HG03135 (cell line): ENCODE measurements at regions not wholly inside any gene's neighbourhood (a gene's known extent, or its start where the extent isn't known, plus 50 kb on each side); places are given as distances from the start of the nearest gene placed in this dataset.

Source experiments
- ATAC-seq: cut with Tn5 transposase; IDR thresholded peaks from one replicate; pipeline ENCODE4 v1.9.1; 2021; ENCODE audit warnings: mild to moderate bottlenecking, moderate library complexity; ENCODE audit not compliant: unreplicated experiment

DNA sequence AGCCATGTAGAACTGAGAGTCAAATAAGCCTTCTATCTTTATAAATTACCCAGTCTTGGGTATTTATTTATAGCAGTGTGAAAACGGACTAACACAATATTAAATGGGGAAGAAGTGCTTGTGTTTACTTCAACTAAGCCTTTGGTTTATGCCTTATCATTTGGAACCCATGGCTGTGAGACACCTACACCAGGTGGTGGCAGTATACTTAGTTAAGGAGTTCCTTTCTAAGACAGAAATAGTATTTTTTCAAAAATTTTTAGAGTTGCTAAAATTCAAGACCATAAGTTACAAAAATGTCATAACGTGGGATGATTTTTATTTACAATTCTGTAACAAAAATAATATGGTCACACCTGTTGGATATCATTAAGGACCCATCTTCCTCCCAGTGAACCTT lies 354.5 kb upstream of the SOX14 start:
- ATAC-seq = no peak

DNA sequence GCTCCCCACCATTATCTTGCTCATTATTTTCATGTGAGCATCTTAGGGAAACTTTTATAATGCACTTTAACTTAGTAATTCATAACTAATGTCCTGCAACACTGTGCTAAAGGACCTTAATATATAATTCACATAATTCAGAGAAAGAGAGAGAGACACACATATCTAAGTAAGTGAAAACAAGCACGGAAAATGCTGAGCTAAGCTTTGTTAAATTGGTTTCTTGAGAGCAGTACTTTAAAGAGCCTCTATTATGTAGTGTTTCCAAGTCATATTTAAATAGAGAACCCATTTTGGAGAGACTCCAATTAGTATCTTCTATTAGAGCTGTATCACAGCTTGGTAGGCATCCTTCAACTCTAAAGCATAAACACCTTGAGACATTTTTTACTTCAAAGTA lies 354.1 kb upstream of the SOX14 start:
- ATAC-seq = no peak

DNA sequence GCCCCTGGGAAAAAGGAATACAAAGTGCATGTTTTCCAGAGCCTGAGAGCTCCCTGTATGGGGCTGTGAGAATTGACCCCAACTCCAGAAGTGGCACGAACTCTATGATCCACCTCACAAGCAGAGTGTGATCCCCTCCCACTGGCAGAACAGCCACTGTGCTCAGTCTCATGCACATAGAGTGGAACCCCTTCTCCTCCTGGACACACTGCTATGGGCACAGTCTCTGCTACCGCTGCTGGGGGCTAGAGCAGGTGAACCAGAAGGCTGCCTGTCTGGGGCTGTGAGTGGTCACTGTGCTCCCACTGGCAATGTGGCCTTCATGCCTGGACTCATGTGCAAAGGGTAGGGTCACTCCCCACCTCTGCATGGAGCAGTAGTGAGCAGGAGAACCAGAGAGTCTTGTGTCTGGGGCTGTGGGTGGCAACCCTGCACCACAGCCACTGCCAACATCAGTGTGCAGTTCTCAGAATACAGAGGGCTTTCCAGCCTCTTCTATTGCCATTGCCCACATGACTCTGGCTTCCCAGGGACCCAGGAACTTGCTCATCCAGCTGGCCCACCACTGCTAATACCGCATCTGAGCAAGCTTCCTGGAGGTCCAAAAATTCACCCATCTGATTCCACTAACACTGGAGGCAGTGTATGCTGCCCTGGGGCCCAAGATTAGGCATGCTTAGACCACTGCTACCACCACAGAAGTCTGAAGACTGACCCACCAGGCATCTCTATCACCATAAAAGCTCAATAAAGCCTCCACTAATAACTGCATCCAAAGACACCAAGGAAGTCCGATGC lies 343.7 kb upstream of the SOX14 start:
- no peak for ATAC-seq

DNA sequence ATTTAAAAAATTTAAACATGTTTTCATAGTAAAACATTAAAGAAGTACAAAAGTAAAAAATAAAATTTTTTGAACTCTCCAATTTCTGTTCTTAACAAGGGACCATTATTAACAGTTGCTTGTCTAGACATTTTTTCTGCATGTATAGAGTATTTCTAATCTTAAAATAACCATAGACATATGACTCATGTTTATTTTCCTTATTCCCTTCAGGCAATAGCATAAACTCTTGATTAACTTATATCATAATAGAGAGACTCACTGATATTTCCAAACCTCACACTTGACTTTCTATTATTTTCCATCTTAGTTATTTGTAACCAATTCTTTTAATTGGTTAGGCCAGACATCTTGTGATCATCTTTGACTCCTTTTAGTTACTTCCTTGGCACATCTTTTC lies 325.6 kb upstream of the SOX14 start:
- ATAC-seq = no peak

DNA sequence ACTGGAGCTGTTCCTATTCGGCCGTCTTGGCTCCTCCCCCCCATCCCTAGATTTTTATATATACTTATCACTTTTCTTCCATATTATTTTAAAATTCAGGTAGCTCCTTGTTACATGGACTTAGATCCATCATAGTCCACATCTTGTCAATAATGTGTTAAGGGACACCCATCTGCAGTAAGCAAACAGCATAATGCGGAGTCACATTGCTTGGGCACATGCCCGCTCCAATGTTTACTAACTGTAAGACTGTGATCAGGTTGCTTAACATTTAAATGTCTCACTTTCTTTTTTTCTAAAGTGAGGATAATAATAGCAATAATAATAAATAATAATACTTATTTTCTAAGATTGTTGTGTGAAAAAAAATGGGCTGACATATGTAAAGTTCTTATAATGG lies 303.2 kb upstream of the SOX14 start:
- no peak for ATAC-seq

DNA sequence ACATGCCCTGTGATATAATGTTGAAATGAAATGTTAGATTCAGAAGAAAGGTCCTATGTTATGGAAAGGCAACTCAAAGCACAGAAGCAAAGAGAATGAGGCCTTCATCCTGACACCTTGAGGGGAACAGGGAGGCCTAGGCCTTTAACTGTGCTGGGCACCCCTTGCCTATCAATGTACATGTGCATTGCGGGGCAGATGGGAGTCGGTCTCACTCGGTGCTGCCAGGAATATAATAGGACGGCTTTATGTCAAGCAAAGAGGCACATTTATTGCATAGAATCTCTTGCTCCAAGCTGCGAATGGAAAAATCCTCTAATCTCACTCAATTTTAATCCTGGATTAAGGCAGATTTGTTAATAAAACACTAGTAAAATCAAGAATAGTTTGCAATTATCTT lies 301.0 kb upstream of the SOX14 start:
- no peak for ATAC-seq

DNA sequence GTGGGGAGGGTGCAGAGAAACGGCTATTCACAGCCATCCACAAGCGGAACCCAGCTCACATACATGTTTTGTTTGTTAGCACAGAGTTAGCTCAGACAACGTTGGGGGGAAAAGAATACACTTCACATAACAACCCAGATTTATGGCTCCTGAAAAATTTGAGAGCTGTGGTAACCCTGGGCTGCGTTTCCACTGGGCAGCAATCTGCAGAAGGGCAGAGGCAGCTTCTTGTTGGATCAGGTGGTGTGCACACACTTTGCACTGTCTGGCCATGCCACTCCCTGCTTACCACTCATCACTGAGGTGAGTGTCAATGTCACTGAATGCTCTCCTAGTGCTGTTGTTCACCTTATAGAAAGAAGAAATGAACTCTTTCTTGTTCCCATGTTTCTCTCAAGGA lies 299.8 kb upstream of the SOX14 start:
- ATAC-seq = no peak

DNA sequence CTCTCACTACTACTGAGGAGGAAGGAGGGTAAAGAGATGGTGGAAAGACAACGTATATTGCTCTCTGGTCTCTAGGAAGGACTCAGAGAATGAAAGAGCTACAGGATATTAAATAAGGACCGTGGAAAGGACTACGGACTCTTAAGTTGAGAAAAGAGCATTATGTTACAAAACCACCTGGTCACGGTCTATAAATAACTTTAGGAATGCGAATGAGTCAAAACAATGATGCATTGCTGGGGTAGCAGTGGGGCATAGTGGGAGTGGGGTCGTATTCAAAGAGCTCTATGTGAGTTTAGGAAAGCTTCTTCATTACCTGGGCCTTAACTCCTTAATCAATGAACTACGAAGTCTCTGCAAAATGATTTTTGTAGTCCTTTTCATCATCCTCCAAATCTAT lies 295.7 kb upstream of the SOX14 start:
- no peak for ATAC-seq

DNA sequence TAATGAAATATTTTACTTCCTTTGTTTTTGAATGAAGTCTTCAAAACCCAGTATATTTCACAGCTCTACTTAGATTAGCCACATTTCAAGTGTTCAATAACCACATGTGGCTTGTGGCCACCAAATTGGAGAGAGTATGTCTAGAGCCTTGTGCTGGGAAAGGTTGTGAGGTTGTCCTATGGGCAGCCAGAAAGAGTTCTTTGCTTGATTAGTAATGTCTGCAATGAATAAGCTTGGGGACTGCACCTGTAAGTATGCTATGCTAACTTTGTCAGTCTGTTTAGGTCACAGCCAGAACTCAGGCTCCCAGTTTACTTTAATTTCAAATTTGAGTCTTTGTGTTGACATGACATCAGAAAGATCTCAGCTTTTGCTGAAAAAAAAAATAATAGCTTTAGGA lies 294.9 kb upstream of the SOX14 start:
- ATAC-seq = no peak

DNA sequence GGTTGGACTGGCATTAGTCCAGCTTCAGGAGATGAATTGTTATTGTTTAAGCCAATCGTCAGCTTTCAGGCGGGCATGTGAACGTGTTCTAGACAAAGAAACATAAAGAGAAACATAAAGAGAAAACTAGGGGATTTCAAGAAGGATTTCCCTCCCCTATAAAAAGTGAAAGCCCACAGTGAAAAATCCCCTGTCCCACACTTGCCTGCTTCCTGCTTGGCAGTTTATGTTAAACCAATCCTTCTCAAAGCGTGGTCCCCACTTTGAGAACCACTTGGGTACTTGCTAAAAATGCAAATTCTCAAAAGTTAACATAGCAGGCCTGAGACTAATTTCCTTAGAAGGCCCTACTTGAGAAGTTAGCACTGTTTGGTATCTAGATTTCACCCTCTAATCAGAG lies 293.0 kb upstream of the SOX14 start:
- no peak for ATAC-seq

DNA sequence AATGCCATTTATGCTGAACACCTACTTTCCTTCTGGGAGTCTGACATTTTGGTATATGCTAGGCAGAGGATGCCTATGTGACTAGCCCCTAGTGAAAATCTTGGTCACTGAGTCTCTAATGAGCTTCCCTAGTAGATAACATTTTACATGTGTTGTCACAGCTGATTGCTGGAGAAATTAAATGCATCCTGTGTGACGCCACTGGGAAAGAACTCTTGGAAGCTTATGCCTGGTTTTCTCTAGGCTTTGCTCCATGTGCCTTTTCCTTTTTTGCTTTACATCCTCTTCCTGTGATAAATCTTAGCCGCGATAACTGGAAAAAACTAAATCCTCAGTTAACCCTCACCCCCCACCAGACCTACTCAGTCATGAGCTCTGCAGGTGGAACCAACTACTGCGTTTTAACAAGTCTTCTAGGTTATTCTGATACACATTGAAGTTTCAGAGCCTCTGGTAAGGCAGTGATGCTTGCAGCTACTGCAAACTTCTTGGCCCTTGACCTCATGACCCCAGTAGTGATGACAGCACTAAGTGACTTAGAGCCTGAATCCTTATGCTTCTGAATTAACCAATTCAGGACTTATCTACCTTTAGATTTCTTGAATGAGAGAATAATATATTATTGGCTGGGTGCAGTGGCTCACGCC lies 292.4 kb upstream of the SOX14 start:
- ATAC-seq = no peak

DNA sequence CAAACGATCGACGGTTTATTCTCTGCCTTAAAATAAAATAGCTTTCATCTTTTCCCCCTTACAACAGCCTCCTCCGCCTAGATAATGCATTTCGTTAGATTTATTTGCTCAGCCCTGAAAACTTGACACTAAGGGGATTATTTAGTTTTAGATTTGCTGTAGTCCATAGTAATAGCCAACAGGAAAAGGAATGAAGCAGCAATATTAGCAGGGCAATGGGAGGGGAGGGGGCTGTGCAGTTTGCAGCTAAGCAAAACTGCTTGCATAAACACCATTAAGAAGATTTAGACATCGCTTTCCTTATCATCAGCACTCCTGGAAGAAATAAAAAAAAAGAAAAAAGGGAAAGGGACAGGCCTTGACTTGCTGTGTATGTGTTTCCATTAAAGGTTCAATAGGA lies 286.5 kb upstream of the SOX14 start:
- no peak for ATAC-seq

DNA sequence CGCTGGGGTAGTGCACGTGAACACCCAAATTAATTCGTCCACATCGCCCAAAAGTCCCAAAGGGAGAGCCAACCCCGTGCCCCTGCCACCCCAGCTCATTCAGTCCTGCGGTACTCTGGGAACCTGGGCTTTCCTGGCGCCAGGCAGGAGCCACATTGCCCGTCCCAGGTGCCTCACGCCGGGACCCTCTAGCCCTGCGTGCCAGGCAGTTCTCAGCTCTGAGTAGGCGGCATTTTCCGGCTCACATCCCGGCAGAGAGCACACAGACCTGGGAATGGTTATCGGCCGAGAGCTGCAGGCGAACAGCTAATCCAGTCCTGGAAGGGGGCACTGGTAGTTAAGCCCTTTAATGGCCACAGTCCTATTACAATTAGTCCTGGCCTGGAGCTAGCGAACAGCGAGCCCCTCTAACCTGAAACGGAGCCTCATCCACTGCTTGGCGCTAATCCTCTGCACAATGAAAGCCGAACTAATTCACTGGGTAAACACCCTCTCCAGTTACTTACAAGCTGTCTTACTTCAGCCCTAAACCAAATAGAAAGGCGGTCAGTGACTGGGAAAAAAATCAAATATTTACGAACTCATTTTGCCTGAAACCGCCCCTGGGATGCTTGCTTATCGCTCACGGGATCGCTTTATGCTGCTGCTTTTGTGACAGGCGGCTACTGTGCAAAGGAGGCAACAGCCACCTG lies 254.6 kb upstream of the SOX14 start:
- ATAC-seq = no peak

DNA sequence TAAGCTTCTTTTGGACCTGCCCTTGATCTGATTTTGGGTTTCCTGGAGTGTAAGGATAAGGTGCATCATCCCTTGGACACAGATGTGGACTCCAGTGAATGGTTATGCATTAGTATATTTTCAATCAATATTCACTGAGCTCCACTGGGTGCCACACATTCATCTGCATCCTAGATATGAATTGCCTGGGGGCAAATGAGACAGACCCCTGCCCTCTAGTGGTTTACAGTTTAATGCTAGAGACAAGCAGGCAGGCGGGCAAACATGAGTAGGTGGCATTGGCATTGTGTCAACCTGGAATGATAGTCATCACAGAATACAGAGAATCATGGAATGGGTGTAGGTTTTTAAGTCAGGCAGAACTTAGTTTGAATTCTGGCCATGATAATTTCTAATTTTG lies 252.5 kb upstream of the SOX14 start:
- no peak for ATAC-seq

DNA sequence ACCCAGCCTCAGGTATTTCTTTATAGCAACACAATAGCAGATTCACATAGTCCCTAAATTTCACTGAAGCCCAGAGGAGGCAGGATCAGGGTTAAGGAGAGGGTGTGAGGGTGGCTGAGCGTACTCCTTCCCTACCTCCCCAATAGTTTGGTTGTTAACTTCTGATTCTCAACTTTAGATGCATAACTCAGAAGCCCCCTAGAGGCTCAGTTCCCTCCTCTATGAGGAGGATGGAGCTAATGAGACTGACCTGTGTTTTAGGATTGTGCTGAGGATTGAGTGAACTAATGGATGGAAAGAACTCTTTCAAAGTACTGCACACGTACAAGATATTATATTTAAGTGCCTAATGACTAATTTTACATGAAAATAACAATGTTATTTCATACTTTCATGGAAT lies 249.3 kb upstream of the SOX14 start:
- ATAC-seq = no peak

DNA sequence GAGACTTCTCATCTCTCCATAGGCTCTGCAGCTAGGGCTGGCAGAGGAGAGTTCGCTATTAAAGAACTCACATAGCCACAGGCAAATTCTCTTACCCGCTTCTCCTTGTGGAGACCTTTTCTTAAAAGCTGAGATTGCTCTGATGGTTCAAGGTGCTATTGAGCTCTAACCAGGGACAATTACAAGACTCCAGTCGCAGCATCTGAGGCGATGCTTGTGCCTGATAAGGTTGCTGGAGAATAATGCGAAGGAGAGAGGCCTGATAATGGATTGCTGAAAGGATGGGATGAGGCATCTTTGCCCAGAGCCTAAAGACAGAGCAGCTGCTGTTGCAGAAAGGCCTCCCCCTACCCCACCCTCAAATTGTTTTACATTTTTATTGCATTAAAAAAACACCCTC lies 244.5 kb upstream of the SOX14 start:
- ATAC-seq = no peak

DNA sequence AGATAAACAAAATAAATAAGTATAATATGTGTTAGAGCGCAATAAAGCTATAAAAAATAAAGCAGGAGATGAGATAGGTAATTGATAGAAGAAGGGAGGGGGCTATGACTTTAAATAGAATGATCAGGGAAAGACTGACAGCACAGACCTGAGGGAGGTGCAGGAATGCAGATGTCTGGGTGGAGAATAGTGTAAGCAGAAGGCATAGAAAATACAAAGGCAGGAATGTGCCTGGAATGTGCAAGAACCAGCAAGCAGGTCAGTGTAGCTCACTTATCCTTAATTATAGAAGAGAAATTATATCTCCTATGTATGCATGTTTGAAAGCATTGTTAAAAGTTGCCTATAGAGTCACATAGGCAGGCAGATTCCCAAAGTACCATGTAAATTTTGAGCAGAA lies 239.4 kb upstream of the SOX14 start:
- ATAC-seq = no peak

DNA sequence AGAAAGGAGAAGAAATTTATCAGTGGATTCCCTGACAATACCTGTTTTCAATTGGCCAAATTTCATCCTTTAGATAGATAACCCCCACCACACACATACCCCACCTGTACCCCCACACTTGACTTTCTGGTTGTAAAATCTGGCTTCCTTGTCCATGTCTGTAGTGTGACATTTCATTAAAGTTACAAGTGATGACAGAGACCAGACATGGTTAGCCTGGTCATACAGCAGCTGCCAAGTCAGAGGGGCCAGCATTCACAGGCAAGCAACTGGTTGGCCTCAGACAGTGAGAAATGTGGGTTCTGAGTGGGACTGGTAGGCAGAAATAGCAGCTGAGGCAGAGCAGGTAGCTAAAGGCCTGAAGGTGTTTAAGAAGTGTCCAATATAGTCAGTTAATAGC lies 238.6 kb upstream of the SOX14 start:
- no peak for ATAC-seq

DNA sequence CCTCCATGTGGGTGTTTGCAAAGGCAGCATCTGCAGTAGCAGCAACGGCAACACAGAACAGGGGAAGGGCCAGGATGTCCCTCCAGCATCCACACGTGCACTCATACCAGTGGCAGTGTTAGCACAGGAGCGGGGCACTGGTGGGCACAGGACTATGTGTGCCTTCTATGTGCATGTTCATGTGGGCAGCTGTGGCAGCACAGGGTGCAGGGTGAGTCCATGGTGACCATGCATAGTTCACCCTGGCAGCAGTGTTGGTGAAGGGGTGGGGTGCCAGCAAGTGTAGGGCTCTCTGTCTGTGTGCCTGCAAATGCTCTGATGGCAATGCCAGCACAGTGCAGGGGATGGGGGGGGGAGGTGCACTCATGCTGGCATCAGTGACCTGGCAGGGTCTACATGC lies 222.1 kb upstream of the SOX14 start:
- no peak for ATAC-seq

DNA sequence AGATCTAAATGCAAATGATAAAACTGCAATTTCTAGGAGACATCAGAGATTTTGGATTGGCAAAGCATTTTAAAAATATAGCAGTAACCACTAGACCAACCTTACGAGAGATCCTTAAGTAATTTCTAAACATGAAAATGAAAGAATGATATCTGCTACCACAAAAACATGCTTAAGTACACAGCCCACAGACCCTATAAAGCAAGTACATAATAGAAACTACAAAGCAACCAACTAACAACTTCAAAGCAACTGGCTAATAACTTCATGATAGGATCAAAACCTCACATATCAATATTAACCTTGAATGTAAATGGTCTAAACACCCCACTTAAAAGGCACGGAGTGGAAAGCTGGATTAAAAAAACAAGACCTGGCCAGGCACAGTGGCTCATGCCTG lies 209.9 kb upstream of the SOX14 start:
- no peak for ATAC-seq

DNA sequence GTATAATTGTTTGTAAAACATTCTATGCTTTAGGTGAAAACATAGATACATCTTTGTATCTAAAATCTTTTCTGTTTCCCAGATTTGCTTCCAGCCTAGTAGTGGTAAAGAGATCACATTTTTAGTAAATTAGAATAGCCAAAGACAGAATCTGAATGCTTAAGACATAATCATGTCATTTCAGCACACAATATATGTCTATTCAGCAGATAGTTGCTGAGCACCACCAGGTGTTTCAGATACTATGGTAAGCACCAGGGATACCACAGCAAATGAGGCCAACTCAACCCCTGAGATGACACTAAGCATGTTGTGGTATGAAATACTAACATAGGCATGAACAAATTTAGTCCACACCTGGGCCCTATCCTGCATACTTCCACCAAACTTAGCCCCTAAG lies 195.2 kb upstream of the SOX14 start:
- no peak for ATAC-seq

DNA sequence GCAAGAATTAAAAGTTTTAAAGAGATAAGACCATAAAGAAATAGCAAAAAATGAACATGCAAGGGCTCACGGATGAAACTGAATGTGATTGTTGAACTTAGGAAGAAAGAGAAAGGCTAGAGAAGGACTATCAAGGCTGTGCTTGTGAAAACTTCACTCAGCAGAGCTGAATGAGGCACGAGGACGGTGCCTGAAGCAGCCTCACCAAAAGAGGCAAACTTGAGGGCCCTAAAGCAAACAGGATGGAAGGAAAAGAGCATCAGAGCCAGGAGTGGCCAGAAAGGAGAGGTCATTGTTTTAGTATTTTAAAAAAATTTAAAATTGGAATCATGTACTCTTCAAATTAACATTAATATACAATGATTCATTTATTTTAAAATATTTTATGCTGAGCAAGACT lies 191.2 kb upstream of the SOX14 start:
- no peak for ATAC-seq
